PC-9 (cell line): ENCODE measurements at regions not wholly inside any gene's neighbourhood (a gene's known extent, or its start where the extent isn't known, plus 50 kb on each side); places are given as distances from the start of the nearest gene placed in this dataset.

Experiments used
- EZH2 ChIP-seq: fragments of 200-600 bp; sonication (generic); IDR thresholded peaks from 2 replicates; pipeline ENCODE4 v1.8.0; 2017; ENCODE audit warnings: antibody characterized with exemption, low read depth
- TF ChIP-seq, protein P1 (sequence below): fragments of 200-600 bp; sonication (generic); conservative IDR thresholded peaks from 2 replicates; pipeline ENCODE4 v1.6.1; 2017; ENCODE audit warnings: mixed run types, antibody characterized with exemption, mild to moderate bottlenecking, moderate library complexity

DNA sequence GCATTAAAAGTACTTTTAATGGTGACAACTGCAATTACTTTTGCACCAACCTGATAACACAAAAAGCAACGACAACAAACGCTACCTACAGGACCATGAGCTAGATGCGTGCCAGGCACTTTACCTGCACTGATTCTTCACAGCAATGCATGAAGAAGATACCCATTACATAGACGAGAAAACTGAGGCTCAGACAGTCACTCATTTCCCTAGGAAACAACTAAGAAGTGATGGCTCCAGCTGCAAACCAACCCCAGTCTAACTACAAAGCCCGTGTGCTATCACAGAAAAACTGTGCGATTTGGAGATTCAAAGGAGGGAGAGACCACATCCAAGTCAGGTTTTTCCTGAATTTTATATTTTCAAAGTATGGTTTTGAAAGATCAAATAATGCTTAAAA, 80.1 kb upstream of the TP53I11 start:
- no peak for TF ChIP-seq EZH2
- TF ChIP-seq, protein P1, sequence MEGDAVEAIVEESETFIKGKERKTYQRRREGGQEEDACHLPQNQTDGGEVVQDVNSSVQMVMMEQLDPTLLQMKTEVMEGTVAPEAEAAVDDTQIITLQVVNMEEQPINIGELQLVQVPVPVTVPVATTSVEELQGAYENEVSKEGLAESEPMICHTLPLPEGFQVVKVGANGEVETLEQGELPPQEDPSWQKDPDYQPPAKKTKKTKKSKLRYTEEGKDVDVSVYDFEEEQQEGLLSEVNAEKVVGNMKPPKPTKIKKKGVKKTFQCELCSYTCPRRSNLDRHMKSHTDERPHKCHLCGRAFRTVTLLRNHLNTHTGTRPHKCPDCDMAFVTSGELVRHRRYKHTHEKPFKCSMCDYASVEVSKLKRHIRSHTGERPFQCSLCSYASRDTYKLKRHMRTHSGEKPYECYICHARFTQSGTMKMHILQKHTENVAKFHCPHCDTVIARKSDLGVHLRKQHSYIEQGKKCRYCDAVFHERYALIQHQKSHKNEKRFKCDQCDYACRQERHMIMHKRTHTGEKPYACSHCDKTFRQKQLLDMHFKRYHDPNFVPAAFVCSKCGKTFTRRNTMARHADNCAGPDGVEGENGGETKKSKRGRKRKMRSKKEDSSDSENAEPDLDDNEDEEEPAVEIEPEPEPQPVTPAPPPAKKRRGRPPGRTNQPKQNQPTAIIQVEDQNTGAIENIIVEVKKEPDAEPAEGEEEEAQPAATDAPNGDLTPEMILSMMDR = no peak
